ENCODE measurements at regions not wholly inside any gene's neighbourhood (a gene's known extent, or its start where the extent isn't known, plus 50 kb on each side); places are given as distances from the start of the nearest gene placed in this dataset.
"Not testable (repeated sequence)": the region's sequence is repeated elsewhere in the genome, so short reads cannot be mapped to it uniquely, and the experiment has no call there.

DNA sequence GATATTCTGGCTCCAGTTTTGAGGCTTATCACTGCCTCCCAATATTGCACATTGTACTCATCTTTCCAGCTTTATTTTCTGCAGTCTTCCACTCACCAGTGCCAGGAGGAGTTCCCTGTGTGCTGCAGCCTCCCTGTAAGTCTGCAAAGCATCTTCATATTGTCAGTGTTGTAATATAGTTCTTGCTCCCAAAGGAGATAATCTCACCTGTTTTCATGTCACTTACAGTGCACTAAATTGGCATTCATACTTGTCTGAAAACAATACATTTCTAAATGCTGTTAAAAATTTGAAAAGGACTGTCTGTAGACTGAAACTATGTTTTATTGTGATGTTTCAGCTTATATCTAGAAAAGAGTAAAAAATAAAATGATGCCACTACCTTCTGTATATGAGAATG lies 146.8 kb upstream of the TMTC1 start:
- no peak for DNase-seq

DNA sequence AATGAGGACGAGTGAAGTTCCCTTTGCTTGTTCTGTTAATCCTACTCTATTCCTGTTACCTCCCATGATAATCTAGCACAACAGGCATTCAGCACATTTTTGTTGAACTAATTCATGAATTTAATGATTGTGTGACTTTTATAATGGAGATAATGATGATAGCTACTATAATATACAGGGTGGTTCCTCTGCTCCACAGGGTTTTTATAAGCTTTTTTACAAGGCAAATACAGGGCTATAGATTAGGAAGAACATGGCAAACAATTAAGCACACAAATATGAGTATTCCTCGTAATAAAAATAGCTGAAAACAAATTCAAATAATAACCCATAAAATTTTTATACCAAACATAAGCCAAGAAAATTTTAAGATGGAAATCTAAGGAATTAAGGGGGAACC lies 145.6 kb upstream of the TMTC1 start:
- DNase-seq, result no peak

DNA sequence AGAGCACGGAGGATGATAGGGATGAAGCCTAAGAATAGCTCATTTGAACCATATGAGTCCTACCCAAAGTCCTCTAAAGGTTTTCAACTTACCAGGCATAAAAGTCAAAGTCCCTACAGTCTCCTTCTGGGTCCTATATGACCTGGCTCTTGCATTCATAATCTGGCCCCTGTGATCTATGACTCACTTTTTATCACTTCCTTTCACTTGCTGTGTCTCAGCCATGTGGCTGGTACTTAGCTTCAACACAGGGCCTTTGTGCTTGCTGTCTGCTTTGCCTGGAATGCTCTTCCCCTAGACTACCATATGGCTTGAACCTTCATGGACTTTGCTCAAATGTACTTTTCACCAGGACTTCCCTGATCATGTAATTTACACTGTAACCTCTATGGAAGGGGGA lies 137.6 kb upstream of the TMTC1 start:
- peak; percentile 40 for DNase-seq

DNA sequence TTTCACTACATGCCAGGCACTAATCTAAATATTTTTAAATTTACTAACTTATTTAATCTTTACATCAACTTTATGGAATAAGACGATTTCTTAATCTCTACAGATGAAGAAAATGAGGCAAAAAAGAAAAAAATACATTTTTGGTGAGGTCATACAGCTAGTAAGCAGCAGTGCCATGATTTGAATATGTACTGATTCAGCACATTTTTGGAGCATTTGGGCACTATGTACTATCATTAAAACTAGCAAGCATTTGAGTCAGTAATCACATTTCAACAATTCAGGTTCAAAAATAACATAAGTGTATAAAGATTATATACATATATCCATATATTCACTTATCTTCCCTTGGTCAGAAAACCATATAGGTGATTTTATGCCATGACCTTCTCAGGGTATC lies 124.4 kb upstream of the TMTC1 start:
- no peak for DNase-seq

DNA sequence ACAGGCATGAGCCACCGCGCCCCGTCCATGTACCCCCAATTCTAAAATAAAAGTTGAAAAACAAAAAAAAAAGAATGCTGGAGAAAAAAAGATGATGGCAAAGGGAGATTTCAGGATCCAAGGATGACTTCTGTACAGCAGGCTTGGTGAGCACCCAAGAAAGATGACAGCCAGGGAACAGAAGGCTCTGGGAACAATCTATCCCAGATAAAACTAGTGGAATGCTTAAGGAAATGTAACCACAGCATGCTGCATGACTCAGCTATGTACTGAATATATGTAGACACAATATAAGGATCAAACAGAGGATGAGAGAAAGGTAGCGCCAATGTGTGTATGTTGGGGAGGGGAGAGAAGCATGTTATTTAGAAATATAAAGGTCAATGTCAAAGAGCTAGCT lies 123.7 kb upstream of the TMTC1 start:
- no peak for DNase-seq

DNA sequence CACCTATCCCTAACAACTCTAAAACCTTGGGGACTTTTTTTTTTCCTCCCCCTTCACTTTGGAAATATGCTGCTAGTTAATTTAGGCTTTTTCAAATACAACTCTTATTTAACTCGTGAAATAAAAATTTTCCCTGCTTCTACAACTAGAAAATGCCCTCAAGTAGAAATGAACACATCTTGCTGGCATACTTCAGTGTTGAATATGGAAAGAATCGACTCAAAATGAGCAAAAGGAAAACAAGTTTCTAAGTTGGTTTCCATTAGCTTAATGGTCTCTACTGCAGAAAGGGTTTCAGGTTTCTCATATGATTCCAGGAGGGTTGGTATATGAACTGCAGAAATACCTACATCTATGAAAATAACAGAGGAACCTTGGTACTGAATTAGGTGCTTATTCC lies 118.3 kb upstream of the TMTC1 start:
- DNase-seq, result no peak

DNA sequence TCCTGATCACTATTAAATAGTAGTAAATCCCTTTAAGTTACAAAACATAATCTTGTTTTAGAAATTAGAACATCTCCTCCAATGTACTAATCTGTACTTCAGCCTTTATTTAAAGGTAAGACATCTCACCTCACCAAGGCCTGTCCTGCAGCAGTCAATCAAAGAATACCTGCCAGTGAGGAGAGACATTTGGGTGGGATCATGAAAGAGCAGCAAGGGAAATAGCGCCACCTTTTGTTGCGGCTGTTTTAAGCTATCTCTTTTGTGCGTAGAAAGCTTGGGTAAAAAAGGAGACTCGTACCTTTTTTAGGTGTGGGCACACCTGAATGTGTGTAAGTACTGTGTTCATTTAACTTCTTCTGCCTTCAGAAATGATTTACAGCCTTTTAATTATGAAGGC lies 117.8 kb upstream of the TMTC1 start:
- no peak for DNase-seq

DNA sequence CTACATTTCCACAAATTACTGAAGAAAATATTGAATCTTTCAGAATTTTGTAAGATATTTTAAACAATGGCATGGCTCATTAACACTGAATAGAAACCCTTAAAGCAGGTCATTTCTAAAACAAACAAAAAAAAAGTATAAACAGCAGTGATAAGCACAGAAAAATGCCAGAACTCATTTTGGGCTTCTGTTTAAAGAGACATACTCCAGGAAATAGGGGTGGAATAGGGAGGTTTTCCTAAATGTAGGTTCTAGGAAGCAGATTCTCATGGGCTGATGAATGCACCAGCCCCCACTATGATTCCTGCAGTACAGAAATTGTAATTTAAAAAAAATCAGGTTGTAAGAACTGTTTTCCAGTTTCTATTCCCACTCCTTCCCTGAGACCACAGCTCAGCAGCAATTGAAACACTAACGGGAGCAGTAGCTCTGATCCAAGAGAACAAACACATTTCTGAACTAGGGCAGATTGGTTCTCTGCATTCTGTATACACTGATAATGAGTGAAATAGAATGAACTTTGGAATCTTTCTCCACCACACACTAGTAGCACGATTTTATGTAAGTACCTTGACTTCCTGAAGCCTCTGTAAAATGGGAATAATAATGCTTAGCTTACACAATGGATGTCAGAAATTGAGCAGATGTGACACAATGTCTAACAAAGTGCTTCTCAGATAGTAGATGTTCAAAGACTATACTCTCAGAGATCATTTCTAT lies 115.6 kb upstream of the TMTC1 start:
- no peak for DNase-seq

DNA sequence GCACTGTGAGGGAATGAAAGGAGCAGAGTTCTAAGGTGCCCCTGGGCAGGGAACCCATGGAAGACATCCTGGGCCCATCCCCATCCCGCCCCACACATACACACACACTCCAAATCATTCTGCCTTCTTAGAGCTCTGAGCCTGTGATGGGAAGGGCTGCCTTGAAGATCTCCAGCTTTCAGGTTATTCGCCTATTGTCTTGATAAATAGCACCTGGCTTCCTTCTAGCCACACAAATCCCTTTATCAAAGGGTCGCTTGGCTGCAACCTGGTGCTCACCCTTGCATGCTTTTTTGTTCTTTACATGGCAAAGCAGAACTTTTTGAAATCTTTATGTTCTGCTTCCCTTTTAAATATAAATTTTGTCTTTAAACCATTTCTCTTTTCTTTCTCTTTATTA lies 112.2 kb upstream of the TMTC1 start:
- DNase-seq, result no peak

DNA sequence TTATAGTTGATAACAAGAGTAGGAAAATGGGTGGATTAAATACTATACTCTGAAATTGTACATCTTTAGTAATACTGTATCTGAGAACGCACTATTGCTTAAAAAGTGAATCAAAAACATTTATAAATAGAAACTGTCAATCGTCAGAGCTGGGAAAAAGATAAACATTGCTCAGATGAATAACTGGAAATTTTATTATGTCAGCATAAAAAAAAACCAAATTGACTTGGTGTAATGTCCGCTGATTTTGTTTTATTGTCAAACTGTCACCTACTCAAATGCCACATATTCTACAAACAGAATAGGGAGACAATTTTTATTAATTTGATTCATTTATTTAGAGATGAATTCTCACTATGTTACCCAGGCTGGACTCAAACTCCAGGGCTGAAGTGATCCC lies 109.3 kb upstream of the TMTC1 start:
- DNase-seq, result no peak

DNA sequence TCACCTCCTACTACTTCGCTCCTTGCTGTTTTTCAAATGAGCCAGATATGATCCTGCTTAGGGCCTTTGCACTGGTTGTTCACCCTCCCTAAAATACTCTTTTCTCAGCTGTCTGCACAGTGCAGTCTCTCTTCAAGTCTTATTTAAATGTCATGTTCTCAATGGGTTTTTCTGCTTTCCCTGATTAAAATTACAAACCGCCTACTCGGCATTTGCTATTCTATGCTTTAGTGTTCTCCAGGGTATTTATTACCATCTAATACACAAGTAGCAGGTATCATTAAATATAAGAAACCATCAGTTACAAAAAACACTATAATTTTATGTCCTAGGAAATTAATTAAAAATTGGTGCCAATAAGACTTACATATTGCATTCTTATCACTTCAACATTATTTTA lies 108.0 kb upstream of the TMTC1 start:
- no peak for DNase-seq

DNA sequence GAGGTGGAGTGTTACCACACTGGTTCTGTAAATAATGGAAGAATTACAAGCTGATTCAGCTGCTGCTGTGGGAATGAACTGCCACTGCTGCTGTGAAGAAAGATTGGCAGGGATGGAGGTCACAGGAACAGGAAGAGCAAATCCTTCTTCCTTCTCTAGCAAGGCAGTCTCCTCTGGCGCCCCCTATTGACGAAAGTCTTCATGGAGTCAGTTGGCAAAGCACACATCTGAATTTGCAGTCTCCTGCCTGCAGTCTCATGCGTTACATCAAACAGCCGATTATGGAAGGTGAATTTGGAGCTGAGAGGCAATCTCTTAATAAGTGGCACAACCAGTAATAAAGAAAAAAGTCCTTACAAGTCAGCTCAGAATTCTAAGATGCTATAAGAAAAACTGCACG lies 106.0 kb upstream of the TMTC1 start:
- peak; percentile 19 for DNase-seq

DNA sequence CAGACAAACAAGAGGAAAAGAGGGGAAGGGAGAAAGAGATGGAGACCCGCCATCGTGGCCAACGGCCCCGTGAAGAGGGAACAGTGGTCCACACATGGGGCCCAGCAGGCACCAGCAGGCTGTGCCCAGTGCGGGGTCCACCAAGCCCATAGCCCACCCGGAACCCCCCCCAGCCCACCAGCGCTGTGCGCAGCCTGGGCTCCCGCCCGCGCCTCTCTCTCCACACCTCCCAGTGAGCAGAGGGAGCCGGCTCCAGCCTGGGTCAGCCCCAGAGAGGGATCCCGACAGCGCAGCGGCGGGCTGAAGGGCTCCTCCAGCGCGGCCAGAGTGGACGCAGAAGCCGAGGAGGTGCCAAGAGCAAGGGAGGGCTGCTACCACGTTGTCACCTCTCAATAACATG lies 105.0 kb upstream of the TMTC1 start:
- DNase-seq, result no peak

DNA sequence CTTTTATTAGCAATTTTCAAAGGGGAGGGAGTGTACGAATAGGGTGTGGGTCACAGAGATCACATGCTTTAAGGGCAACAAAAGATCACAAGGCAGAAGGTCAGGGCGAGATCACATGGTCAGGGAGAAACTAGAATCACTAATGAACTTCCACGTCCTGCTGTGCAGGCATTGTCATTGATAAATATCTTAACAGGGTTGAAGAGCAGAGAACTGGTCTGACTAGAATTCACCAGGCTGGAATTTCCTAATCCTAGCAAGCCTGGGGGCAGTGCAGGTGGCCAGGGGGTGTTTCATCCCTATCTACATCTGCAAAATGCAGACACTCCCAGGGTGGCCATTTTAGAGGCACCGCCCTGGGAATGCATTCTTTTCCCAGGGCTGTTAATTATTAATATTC lies 101.2 kb upstream of the TMTC1 start:
- not testable (repeated sequence) for DNase-seq

DNA sequence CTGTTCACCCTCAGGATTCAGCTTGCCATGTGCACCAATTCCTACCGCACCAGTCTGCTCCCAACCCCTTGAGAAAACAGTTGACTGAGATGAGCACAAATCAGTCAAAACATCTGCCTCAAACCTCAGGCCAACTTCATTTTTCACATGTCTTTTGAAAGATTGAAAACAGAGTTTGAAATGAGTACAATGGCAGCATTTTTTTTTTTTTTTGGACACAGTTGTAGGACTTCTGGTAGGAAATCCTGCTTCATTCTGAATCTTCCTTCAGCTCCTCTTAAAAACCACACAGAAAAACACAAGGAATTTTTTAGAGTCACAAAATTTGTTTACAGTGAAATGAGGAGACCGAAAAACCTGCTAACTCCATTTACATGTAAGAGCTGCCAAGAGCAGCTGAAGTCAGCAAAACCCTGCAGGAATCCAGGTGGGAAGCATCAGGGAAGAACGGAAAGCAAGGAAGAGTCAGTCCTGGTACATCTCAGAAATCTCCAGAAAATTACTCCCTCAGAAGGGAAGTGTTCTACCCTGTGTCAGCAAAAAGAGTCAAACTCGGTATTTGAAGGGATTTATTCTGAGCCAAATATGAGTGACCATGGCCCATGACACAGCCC lies 100.3 kb upstream of the TMTC1 start:
- no peak for DNase-seq

DNA sequence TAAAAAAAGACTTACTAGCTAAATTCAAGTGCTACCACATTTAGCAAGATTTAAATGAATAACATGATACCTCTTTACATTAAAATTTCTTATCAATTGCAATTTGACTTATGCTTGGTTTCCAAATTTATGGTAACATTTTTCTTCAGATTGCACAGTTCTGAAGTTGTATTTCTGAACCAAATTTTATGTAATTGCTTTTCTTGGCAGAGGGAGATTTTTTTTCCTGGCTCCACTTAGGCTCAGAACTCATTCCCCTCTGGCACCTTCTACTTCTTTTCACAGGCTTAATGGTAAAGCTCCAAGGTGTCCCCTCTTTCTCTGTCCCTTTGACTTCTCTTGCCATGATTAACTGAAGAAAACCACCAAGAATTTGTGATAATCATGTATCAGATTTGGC lies 99.8 kb upstream of the TMTC1 start:
- DNase-seq, result no peak

DNA sequence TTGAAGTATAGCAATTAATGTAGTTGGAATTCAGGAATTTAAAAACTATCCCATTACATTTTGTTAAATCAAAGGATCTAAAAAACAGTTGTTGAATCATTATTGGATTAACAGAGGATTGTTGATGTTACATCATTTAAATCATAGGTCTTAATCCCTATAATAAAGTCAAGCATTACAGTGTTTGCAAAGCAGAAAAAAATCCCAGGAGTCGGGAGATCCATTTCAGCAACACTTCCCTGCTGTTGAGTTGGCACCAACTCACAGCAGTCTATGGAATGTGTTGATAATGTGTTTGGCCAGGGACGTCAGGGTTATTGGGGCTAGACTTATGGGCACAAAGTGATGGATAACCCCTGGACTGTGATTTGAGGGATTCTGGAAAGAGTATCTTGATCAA lies 99.1 kb upstream of the TMTC1 start:
- no peak for DNase-seq

DNA sequence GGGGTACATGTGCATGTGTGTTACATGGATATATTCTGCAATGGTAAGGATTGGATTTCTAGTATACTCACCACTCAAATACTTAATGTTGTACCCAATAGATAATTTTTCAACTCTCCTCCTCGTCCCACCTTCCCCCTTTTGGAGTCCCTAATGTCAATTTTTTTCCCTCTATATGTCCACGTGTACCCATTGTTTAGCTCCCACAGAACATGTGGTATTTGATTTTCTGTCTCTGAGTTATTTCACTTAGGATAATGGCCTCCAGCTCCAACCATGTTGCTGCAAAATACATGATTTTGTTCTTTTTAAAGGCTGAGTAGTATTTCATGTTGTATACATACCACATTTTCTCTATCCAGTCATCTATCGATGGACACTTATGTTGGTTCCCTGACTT lies 97.2 kb upstream of the TMTC1 start:
- DNase-seq, result no peak

DNA sequence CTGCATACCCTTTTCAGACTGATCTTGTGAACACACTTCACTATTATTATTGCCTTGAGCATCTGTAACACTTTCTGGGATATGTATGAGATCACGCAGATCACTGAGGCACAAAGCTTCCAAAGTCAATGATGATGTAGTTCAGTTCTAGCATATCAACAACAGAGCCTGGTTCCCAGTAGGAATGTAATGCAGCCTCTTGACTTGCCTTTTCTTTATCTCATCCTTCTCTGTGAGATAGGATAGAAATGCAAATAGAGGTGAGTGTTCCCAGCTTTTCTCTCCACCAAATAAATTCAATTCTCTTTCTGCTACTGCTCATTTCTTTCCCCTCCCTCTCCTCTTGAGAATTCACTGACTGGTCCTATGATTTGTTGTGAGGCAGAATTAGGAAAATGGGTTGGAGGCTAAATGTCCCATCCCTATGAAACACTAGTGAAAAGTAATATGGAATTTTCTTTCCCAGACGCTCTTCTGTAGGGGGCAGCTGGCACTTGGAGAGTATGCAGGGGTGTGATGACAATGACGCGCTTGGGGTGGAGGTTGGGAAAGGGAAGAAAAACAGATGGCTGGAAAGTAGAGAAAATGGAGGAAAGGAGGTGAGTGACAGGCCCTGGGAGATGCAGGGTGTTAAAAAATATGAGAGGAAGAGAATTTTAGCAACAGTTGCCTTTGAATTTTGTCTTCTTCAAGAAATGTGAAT lies 96.0 kb upstream of the TMTC1 start:
- DNase-seq, result no peak

DNA sequence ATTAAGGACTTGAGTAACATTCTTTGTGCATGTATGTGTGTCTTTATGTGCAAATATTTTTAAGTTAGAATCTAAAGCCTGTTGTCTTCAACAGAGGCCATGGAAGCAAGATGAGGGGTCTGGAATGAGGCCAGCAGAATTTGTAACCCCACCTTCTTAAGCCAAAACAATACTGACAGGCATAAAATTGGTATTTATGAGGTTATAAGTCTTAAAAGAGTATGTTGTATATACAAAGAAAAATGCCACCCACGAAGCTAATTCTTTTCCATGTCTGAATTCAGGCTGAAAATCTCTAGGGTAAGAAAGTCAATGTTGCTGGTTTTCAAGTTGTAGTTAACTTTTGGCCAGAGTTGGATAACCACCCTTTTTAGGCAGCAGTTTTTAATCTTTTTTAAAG lies 86.2 kb upstream of the TMTC1 start:
- DNase-seq, result no peak

DNA sequence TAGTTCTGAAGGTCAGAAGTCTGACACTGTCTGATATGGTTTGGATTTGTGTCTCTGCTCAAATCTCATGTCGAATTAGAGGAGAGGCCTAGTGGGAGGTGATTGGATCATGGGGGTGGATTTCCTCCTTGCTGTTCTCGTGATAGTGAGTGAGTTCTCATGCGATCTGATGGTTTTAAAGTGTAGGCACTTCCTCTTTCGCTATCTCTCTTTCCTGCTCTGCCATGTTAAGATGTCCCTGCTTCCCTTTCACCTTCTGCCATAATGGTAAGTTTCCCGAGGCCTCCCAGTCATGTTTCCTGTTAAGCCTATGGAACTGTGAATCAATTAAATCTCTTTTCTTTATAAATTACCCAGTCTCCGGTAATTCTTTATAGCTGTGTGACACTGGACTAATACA lies 84.1 kb upstream of the TMTC1 start:
- no peak for DNase-seq

DNA sequence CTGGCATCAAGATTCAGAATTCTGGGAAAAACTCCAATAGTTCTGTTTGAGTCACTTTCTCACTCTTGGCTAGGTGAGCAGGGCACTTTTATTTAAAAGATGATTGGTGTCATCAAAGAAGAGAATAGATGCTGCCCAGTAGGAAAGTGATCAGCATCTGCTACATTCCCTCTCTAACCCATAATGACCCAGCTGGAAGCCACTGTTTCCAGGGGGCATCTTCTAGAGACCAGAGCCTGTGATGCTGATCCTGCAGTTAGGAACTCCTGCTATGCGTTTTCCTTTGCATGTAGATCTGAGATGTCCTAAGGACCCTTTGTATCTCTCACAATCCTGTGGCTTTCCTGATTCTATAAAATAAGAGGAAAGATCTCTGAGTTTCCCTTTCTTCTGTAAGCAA lies 79.9 kb upstream of the TMTC1 start:
- no peak for DNase-seq

DNA sequence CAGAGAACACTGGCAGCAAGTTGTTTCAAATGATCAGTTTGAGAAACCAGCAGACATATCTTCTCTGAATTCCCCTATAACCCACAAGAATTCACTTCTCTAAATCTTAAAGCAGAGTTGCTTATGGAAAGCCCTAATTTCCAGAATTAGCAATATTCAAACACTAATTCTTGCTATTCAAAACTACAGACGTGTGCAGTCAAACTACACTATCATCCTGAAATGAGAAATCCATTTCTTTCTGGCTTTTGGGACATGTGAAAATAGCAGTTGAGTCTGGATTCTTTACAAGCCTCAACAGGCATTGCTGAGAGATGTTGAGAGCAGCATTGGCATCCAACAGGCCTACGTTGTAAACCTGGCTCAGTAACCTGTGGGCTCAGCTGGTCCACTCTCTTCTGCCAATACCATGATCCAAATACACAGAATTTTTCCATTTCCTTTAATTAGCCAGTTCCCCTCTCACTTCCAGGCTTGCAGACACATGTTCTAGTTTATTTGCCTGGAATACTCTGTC lies 74.6 kb upstream of the TMTC1 start:
- no peak for DNase-seq

DNA sequence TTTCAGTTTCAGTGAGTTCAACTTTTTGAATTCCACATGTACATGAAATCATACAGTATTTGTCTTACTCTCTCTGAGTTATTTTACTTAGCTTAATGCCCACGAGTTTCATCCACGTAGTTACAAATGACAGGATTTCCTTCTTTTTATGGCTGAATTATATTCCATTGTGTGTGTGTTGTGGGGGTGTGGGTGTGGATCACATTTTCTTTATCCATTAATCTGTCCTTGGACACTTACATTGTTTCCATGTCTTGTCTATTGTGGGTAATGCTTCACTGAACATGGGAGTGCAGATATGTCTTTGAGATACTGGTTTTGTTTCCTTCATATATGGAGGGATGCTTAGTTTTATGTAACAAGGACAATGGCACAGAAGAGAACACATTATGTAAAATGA lies 63.5 kb upstream of the TMTC1 start:
- DNase-seq, result no peak

Measured in NCI-H226 (cell line).